ENCODE measurements at regions not wholly inside any gene's neighbourhood (a gene's known extent, or its start where the extent isn't known, plus 50 kb on each side); places are given as distances from the start of the nearest gene placed in this dataset.

- TF ChIP-seq CTCF (IDR thresholded peaks at IDR 0.05; ENCODE audit: borderline replicate concordance, extremely low read depth, low read length, poor library complexity, severe bottlenecking) = no peak
- no peak for TF ChIP-seq EZH2 (IDR thresholded peaks at IDR 0.05; ENCODE audit: borderline replicate concordance, low read depth, low read length, severe bottlenecking)
Observed at GRCh38 chr3:11716573-11717290, 73.0 kb upstream of the VGLL4 start.
